Activated CD4-positive, alpha-beta T cell treated with anti-CD3 and anti-CD28 coated beads, Interleukin-2, amount 10 ng/mL, durations not matched to agents 24 days and 14 days (primary cell): ENCODE measurements at regions not wholly inside any gene's neighbourhood (a gene's known extent, or its start where the extent isn't known, plus 50 kb on each side); places are given as distances from the start of the nearest gene placed in this dataset.

Source experiments
- DNase-seq: peaks from one replicate; pipeline ENCODE4 v3.0.0; 2022
- H3K27ac Mint-ChIP-seq: one replicate; pipeline ENCODE4 v1.8.0; 2022; ENCODE audit warnings: mild to moderate bottlenecking, mixed read lengths
- H3K27me3 Mint-ChIP-seq: one replicate; pipeline ENCODE4 v1.8.0; 2022; ENCODE audit warnings: mixed read lengths
- H3K36me3 Mint-ChIP-seq: one replicate; pipeline ENCODE4 v1.8.0; 2022; ENCODE audit warnings: low read depth, mild to moderate bottlenecking, mixed read lengths
- H3K4me1 Mint-ChIP-seq: one replicate; pipeline ENCODE4 v1.8.0; 2021; ENCODE audit warnings: mixed read lengths
- H3K4me3 Mint-ChIP-seq: one replicate; pipeline ENCODE4 v1.8.0; 2022; ENCODE audit warnings: mild to moderate bottlenecking, moderate library complexity, mixed read lengths
- H3K9me3 Mint-ChIP-seq: one replicate; pipeline ENCODE4 v1.8.0; 2021; ENCODE audit warnings: mixed read lengths
- intact Hi-C: fragments of 100-400 bp; cut with micrococcal nuclease; formaldehyde crosslinking; loops from one replicate; pipeline ENCODE4 v1.15.1; 2023

GRCh38 chr4:14892563-14892962, 109.7 kb upstream of the CPEB2 start:
- Mint-ChIP-seq H3K27me3 (no peaks in the 10 kb centered on the region), H3K27ac (no peak overlapping the region), H3K4me3 (no peak overlapping the region), H3K36me3 (no peaks in the 10 kb centered on the region), H3K4me1 (no peaks in the 10 kb centered on the region), H3K9me3 (peaks cover 5% of the 10 kb centered on the region)
- intact Hi-C loops, result no loop called here
- DNase-seq, result no peak

GRCh38 chr4:14893713-14894112, 108.6 kb upstream of the CPEB2 start:
- H3K4me1 Mint-ChIP-seq, result no peaks in the 10 kb centered on the region
- no peak overlapping the region for H3K27ac Mint-ChIP-seq
- peaks cover 5% of the 10 kb centered on the region for H3K9me3 Mint-ChIP-seq
- H3K4me3 Mint-ChIP-seq, result no peak overlapping the region
- intact Hi-C loops, result no loop called here
- peaks cover 3% of the 10 kb centered on the region for H3K27me3 Mint-ChIP-seq
- no peak for DNase-seq
- H3K36me3 Mint-ChIP-seq, result no peaks in the 10 kb centered on the region

- Mint-ChIP-seq H3K36me3 (no peaks in the 10 kb centered on the region), H3K4me3 (no peak overlapping the region), H3K27ac (no peak overlapping the region), H3K27me3 (peaks cover 3% of the 10 kb centered on the region), H3K9me3 (peaks cover 5% of the 10 kb centered on the region), H3K4me1 (no peaks in the 10 kb centered on the region)
- intact Hi-C loops, result no loop called here
- DNase-seq, result no peak
Measured at GRCh38 chr4:14894392-14895292, 107.6 kb upstream of the CPEB2 start.

- H3K27ac Mint-ChIP-seq, result no peak overlapping the region
- H3K27me3 Mint-ChIP-seq, result peaks cover 3% of the 10 kb centered on the region
- peaks cover 5% of the 10 kb centered on the region for H3K9me3 Mint-ChIP-seq
- no peaks in the 10 kb centered on the region for H3K4me1 Mint-ChIP-seq
- intact Hi-C loops, result no loop called here
- H3K4me3 Mint-ChIP-seq, result no peak overlapping the region
- H3K36me3 Mint-ChIP-seq, result no peaks in the 10 kb centered on the region
- DNase-seq, result no peak
Measured at GRCh38 chr4:14896656-14897175, 105.6 kb upstream of the CPEB2 start.

GRCh38 chr4:14897217-14897616, 105.1 kb upstream of the CPEB2 start:
- Mint-ChIP-seq H3K4me1 (no peaks in the 10 kb centered on the region), H3K4me3 (no peak overlapping the region), H3K36me3 (no peaks in the 10 kb centered on the region), H3K27me3 (peaks cover 3% of the 10 kb centered on the region), H3K9me3 (peaks cover 5% of the 10 kb centered on the region), H3K27ac (no peak overlapping the region)
- no peak for DNase-seq
- intact Hi-C loops, result no loop called here

- intact Hi-C loops, result no loop called here
- Mint-ChIP-seq H3K36me3 (no peaks in the 10 kb centered on the region), H3K4me3 (no peak overlapping the region), H3K9me3 (no peaks in the 10 kb centered on the region), H3K27ac (no peak overlapping the region), H3K27me3 (peaks cover 3% of the 10 kb centered on the region), H3K4me1 (no peaks in the 10 kb centered on the region)
- no peak for DNase-seq
Measured at GRCh38 chr4:14898989-14899388, 103.3 kb upstream of the CPEB2 start.

GRCh38 chr4:14902342-14902741, 99.9 kb upstream of the CPEB2 start:
- Mint-ChIP-seq H3K27me3 (peaks cover 3% of the 10 kb centered on the region), H3K27ac (no peak overlapping the region), H3K9me3 (no peaks in the 10 kb centered on the region), H3K4me3 (no peak overlapping the region), H3K4me1 (peaks cover 1% of the 10 kb centered on the region), H3K36me3 (no peaks in the 10 kb centered on the region)
- intact Hi-C loops, result no loop called here
- no peak for DNase-seq

GRCh38 chr4:14903321-14903720, 99.0 kb upstream of the CPEB2 start:
- Mint-ChIP-seq H3K27ac (no peak overlapping the region), H3K27me3 (no peaks in the 10 kb centered on the region), H3K9me3 (no peaks in the 10 kb centered on the region), H3K36me3 (no peaks in the 10 kb centered on the region), H3K4me1 (peaks cover 1% of the 10 kb centered on the region), H3K4me3 (no peak overlapping the region)
- intact Hi-C loops, result no loop called here
- DNase-seq, result no peak

GRCh38 chr4:14906805-14907204, 95.5 kb upstream of the CPEB2 start:
- H3K27me3 Mint-ChIP-seq, result peaks cover 5% of the 10 kb centered on the region
- H3K4me1 Mint-ChIP-seq, result peaks cover 1% of the 10 kb centered on the region
- intact Hi-C loops, result no loop called here
- no peaks in the 10 kb centered on the region for H3K9me3 Mint-ChIP-seq
- no peak overlapping the region for H3K4me3 Mint-ChIP-seq
- H3K27ac Mint-ChIP-seq, result no peak overlapping the region
- no peaks in the 10 kb centered on the region for H3K36me3 Mint-ChIP-seq
- no peak for DNase-seq

- DNase-seq, result no peak
- peaks cover 5% of the 10 kb centered on the region for H3K27me3 Mint-ChIP-seq
- peaks cover 1% of the 10 kb centered on the region for H3K4me1 Mint-ChIP-seq
- H3K9me3 Mint-ChIP-seq, result no peaks in the 10 kb centered on the region
- intact Hi-C loops, result no loop called here
- no peak overlapping the region for H3K4me3 Mint-ChIP-seq
- no peak overlapping the region for H3K27ac Mint-ChIP-seq
- no peaks in the 10 kb centered on the region for H3K36me3 Mint-ChIP-seq
Measured at GRCh38 chr4:14908635-14909034, 93.6 kb upstream of the CPEB2 start.

- H3K4me3 Mint-ChIP-seq, result no peak overlapping the region
- H3K9me3 Mint-ChIP-seq, result no peaks in the 10 kb centered on the region
- no peak overlapping the region for H3K27ac Mint-ChIP-seq
- H3K4me1 Mint-ChIP-seq, result peaks cover 1% of the 10 kb centered on the region
- intact Hi-C loops, result no loop called here
- DNase-seq, result no peak
- H3K27me3 Mint-ChIP-seq, result peaks cover 5% of the 10 kb centered on the region
- no peaks in the 10 kb centered on the region for H3K36me3 Mint-ChIP-seq
Measured at GRCh38 chr4:14910411-14910810, 91.9 kb upstream of the CPEB2 start.

- no peaks in the 10 kb centered on the region for H3K36me3 Mint-ChIP-seq
- H3K4me1 Mint-ChIP-seq, result no peaks in the 10 kb centered on the region
- H3K27ac Mint-ChIP-seq, result no peak overlapping the region
- H3K9me3 Mint-ChIP-seq, result no peaks in the 10 kb centered on the region
- H3K4me3 Mint-ChIP-seq, result no peak overlapping the region
- intact Hi-C loops, result no loop called here
- H3K27me3 Mint-ChIP-seq, result peaks cover 8% of the 10 kb centered on the region
- no peak for DNase-seq
Measured at GRCh38 chr4:14912426-14912825, 89.9 kb upstream of the CPEB2 start.

- Mint-ChIP-seq H3K9me3 (no peaks in the 10 kb centered on the region), H3K27ac (no peak overlapping the region), H3K36me3 (no peaks in the 10 kb centered on the region), H3K4me3 (no peak overlapping the region), H3K27me3 (peaks cover 6% of the 10 kb centered on the region), H3K4me1 (no peaks in the 10 kb centered on the region)
- peak; percentile 30 for DNase-seq
- intact Hi-C loops, result no loop called here
Measured at GRCh38 chr4:14915018-14915417, 87.3 kb upstream of the CPEB2 start.

GRCh38 chr4:14916554-14917297, 85.6 kb upstream of the CPEB2 start:
- Mint-ChIP-seq H3K27me3 (peaks cover 3% of the 10 kb centered on the region), H3K4me3 (no peak overlapping the region), H3K4me1 (no peaks in the 10 kb centered on the region), H3K36me3 (no peaks in the 10 kb centered on the region), H3K27ac (no peak overlapping the region), H3K9me3 (no peaks in the 10 kb centered on the region)
- no peak for DNase-seq
- intact Hi-C loops, result no loop called here
